SH-SY5Y (cell line): ENCODE measurements at regions not wholly inside any gene's neighbourhood (a gene's known extent, or its start where the extent isn't known, plus 50 kb on each side); places are given as distances from the start of the nearest gene placed in this dataset.

Experiments used
- GATA2 ChIP-seq: IDR thresholded peaks from 2 replicates; pipeline ENCODE4 v1.6.1; 2011; ENCODE audit warnings: mild to moderate bottlenecking, low read depth, low read length
- GATA3 ChIP-seq: IDR thresholded peaks from 2 replicates; pipeline ENCODE4 v1.6.1; 2011; ENCODE audit warnings: low read depth, mild to moderate bottlenecking, low read length, moderate library complexity

DNA sequence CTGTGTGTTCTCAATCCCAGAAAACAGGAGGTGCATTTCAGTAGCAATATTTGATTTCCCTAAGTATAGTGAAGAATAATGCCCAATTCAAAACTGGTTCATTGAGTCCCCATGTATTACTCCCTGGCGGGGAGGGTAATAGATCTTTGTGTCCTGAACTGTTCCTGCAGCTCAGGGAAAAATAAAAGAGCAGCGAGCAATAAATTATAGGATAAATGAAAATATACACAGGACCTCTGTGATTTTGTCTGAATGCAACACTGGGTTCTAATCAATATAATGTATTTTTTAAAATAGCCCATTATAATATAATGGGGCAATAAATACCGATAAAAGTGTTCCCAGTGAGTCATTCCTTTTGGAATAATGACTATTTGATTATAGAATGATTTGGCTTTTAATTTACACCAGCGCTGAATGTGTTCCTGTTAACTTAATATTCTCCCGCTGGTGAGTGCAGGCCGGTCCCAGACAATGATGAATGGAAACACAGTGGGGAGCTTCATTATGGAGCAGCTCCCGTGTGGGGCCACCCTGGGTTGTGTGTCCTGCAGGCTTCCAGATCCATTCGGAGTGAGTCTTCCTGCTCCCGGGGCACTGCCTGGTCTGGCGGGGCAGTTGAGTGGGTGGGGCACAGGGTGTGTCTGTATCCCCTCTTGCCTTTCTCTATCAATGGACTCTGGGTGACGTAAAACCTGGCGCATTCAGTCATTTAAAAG is 263.1 kb downstream of the ACTR3B start:
- TF ChIP-seq GATA3: no peak
- no peak for TF ChIP-seq GATA2

DNA sequence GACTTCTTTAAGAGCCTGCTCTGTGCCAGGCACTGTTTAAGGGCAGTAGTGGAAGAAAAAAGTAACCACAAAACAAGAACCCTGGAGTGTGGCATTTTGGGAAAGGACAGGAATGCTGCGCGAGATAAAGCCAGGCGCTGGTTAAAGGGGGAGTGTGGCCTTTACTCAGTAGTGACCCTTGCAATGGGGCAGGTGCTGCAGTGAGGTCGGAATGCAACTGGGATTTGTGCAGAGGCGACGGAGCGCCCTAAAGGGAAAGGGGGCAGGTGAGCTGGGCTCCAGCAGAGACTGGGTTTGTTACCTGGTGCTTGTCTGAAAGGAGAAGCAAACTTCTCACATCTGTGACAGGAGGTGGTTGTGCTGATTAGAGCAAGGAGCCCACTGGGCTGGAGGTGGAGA is 263.6 kb downstream of the ACTR3B start:
- TF ChIP-seq GATA3 (no peak), GATA2 (no peak)

GRCh38 chr7:153027210-153027609 is 267.7 kb downstream of the ACTR3B start:
- TF ChIP-seq GATA3 (no peak), GATA2 (no peak)

DNA sequence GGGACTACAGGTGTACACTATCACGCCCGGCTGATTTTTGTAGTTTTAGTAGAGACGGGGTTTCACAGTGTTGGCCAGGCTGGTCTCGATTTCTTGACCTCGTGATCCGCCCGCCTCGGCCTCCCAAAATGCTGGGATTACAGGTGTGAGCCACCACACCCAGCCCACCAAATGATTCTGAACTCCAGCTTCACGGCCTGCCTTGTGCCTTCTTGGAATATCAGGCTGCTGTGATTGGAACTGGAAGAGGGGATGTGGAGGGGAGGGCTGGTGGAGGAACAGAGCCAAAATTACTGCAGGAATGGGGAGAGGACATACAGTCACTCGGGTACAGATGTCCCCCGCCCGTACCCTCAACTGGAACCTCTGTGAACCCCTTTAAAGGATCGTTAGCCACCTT is 268.4 kb downstream of the ACTR3B start:
- TF ChIP-seq GATA2: no peak
- TF ChIP-seq GATA3: no peak

- TF ChIP-seq GATA2 (no peak), GATA3 (no peak)
These were observed 271.4 kb downstream of the ACTR3B start for GRCh38 chr7:153030976-153031375.

DNA sequence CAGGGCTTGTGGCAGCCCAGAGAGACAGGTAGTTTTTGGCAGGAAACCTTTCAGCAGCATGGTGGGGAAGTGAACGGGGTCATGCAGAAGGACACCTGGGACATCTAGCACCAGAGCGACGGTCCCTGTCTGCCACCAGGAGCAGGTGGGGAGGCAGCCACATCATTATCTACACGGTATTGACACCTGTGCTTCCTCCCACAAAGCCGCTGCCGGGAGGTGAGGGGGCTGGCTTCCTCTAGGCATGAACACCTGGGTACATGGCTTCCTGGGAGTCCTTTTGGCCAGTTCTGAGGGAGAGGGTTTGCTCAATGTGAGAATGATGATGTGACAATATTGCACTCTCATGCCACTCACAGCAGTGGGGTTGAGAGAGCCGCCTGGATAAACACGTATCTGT is 275.2 kb downstream of the ACTR3B start:
- no peak for TF ChIP-seq GATA2
- no peak for TF ChIP-seq GATA3

GRCh38 chr7:153036396-153037063 is 277.0 kb downstream of the ACTR3B start:
- TF ChIP-seq GATA3: no peak

GRCh38 chr7:153043440-153043839 is 283.9 kb downstream of the ACTR3B start:
- TF ChIP-seq GATA3: no peak

DNA sequence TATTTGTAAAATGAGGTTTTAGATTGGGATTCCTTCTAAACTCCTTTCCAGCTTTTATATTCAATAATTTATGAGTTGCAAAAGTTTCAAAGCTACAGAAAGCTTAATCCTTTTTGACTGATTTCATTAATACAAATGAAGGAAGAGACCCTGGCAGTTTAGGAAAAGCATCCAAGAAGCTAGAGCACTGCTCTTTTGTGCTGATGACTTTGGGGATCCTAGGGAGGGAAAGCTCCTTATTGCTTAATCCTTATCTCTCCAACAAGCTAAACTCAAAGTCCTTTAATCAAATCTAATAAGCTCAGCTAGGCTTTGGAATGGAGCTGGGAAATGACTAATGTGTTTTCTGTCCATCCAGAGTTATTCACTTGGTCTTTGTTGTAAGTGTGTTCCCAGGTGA is 285.4 kb downstream of the ACTR3B start:
- TF ChIP-seq GATA3 (no peak), GATA2 (no peak)

GRCh38 chr7:153047079-153047959 is 287.8 kb downstream of the ACTR3B start:
- TF ChIP-seq GATA2 (no peak), GATA3 (no peak)

- TF ChIP-seq GATA2: no peak
- no peak for TF ChIP-seq GATA3
These were observed 292.7 kb downstream of the ACTR3B start for GRCh38 chr7:153052206-153052605.

DNA sequence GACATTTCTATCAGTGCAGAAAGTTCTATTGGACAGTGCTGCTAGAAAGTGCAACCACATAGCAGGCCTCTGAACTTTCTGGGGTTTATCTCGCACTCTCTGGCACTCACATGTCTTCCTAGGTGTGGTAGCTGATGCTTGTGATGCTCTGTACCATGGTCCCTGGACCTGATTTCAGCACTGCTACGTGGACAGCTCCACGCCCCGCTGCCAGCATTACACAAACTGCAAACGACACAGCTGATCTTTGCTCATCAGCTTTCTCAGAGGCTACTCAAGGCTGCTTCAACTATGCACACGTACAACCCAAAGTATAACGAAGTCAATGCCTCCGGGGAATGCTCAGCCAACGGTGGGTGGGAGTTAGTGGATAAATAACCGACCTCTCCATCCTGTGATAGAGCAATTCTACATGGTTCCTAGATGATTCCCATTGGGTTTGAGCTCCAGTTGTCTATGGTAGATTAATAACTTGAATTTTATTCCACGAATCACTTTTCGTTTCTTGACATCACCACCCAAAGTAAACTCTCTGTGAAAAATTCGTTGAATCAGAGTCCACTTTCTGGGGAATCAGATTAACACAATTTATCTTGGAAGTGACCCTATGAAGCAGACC is 302.5 kb downstream of the ACTR3B start:
- no peak for TF ChIP-seq GATA3
- no peak for TF ChIP-seq GATA2

DNA sequence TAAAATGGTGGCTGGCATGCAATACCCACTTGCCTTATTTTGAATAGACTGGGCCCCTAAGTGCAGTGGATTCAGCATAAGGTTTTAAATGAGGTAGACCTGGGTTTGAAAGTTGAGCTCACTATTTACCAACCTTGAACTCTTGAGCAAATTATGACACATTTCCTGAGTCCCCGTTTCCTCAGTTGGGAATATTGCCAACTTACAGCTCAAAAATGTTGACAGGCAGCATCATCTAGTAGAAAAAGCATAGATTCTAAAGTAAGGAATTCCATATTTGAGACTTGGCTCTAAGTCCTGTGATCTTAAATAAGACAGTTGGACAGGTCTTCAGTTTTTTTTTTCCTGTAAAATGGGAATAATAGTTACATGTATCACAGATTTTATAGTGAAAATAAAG is 305.5 kb downstream of the ACTR3B start:
- no peak for TF ChIP-seq GATA3

DNA sequence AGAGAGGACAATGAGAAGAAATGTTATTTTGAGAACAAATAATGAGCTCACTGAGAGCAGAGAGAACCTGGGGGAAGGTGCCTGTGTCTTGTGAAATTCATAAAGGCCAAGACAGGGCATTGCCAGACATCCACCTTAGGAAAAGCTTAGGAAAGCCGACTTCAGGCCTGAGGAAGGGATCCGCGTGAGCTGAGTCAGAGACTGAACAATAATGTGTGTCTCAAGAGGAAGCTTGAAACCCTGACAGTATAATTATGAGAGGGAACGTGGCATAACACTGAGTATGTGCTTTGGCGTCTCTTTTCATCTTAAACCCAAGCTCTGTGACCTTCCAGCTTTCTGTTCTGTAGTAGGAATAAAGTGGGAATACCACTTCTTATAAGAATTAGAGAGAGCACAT is 307.2 kb downstream of the ACTR3B start:
- TF ChIP-seq GATA2 (no peak), GATA3 (no peak)
